Astrocyte (in vitro differentiated cells and primary cell): ENCODE measurements at regions not wholly inside any gene's neighbourhood (a gene's known extent, or its start where the extent isn't known, plus 50 kb on each side); places are given as distances from the start of the nearest gene placed in this dataset.

Experiments used
- DNase-seq: peaks from one replicate; pipeline ENCODE4 v3.0.0-alpha.2; 2010; ENCODE audit warnings: low read depth
- FAIRE-seq: peaks from 2 replicates; lab custom pipeline; 2011; peaks lifted over from hg19 to GRCh38; lab: Jason Lieb, UNC
- H2AFZ ChIP-seq: 2 replicates; pipeline ENCODE4 v1.6.0; 2012; ENCODE audit warnings: low read depth, low read length, inconsistent platforms
- H3K27ac ChIP-seq: 2 replicates; pipeline ENCODE4 v1.5.1; 2011; ENCODE audit warnings: low read depth, low read length, inconsistent platforms
- H3K27me3 ChIP-seq: 2 replicates; pipeline ENCODE4 v1.6.0; 2011; ENCODE audit warnings: low read length, inconsistent platforms; ENCODE audit not compliant: insufficient read depth
- H3K36me3 ChIP-seq: 2 replicates; pipeline ENCODE4 v1.5.1; 2011; ENCODE audit warnings: low read length, inconsistent platforms; ENCODE audit not compliant: insufficient read depth
- H3K4me1 ChIP-seq: 2 replicates; pipeline ENCODE4 v1.5.1; 2011; ENCODE audit warnings: low read length, inconsistent platforms; ENCODE audit not compliant: insufficient read depth
- H3K4me2 ChIP-seq: 2 replicates; pipeline ENCODE4 v1.6.0; 2012; ENCODE audit warnings: low read length, inconsistent platforms
- H3K4me3 ChIP-seq: 2 replicates; pipeline ENCODE4 v1.5.1; 2011; ENCODE audit warnings: low read depth, mild to moderate bottlenecking, low read length, inconsistent platforms; ENCODE audit not compliant: insufficient read depth
- H3K79me2 ChIP-seq: 2 replicates; pipeline ENCODE4 v1.6.0; 2012; ENCODE audit warnings: mild to moderate bottlenecking, low read length, inconsistent platforms; ENCODE audit not compliant: insufficient read depth
- H3K9ac ChIP-seq: 2 replicates; pipeline ENCODE4 v1.6.0; 2012; ENCODE audit warnings: mild to moderate bottlenecking, low read length, inconsistent platforms
- H3K9me3 ChIP-seq: 2 replicates; pipeline ENCODE4 v1.5.1; 2012; ENCODE audit warnings: low read depth, mild to moderate bottlenecking, low read length, inconsistent platforms; ENCODE audit not compliant: insufficient read depth
- H4K20me1 ChIP-seq: 2 replicates; pipeline ENCODE4 v1.6.0; 2012; ENCODE audit warnings: low read length, inconsistent platforms; ENCODE audit not compliant: insufficient read depth
- H3K27ac Mint-ChIP-seq: one replicate; pipeline ENCODE4 v1.8.0; 2021; ENCODE audit warnings: mild to moderate bottlenecking, mixed read lengths; ENCODE audit not compliant: unreplicated experiment
- H3K27me3 Mint-ChIP-seq: one replicate; pipeline ENCODE4 v1.8.0; 2021; ENCODE audit warnings: low read depth, mixed read lengths; ENCODE audit not compliant: unreplicated experiment
- H3K36me3 Mint-ChIP-seq: one replicate; pipeline ENCODE4 v1.8.0; 2021; ENCODE audit warnings: low read depth, mixed read lengths; ENCODE audit not compliant: unreplicated experiment
- H3K4me1 Mint-ChIP-seq: one replicate; pipeline ENCODE4 v1.8.0; 2021; ENCODE audit warnings: low read depth, mixed read lengths; ENCODE audit not compliant: unreplicated experiment
- H3K4me3 Mint-ChIP-seq: one replicate; pipeline ENCODE4 v1.8.0; 2021; ENCODE audit warnings: mild to moderate bottlenecking, moderate library complexity, mixed read lengths; ENCODE audit not compliant: unreplicated experiment
- H3K9me3 Mint-ChIP-seq: one replicate; pipeline ENCODE4 v1.8.0; 2021; ENCODE audit warnings: mild to moderate bottlenecking, mixed read lengths; ENCODE audit not compliant: unreplicated experiment
- EZH2 ChIP-seq: IDR thresholded peaks from 2 replicates; pipeline ENCODE4 v1.6.1; 2012; ENCODE audit warnings: mild to moderate bottlenecking, low read length, inconsistent platforms; ENCODE audit not compliant: insufficient read depth
- TF ChIP-seq, protein P1 (sequence below): IDR thresholded peaks from 2 replicates; pipeline ENCODE4 v1.5.1; 2011; ENCODE audit warnings: low read depth, mild to moderate bottlenecking, inconsistent platforms, low read length, moderate library complexity; ENCODE audit not compliant: insufficient read depth

DNA sequence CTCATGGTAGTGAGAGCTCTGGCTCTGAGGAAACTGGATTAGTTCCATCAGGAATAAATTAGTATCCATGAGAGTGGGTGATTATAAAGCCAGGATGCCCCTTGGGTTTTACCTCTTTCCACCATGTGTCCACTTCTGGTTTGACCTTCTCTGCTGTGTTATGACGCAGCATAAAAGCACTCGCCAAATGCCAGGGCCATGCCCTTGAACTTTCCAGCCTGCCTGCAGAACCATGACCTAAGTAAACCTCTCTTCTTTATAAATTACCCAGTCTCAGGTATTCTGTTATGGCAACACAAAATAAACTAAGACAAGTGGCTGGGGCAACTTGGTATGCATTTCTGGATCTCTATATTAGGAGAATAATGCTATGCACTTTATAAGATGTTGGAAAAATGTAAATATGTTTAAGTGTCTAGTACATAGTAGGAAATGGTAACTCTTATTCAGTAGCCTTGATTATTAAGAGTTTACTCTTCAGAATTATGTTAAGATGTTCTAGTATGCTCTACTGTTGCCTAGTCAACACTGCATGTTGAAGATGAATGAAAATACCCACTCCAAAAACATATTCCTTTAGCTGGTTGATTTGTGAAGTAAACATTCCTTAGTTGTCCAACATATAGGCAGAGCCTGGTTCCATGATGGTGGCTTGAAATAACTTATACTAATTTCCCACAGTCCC is 455.6 kb upstream of the TMPO start:
- FAIRE-seq (no peak), DNase-seq (no peak)
- Histone ChIP-seq H3K27ac (no peak overlapping the region), H2AFZ (no peak overlapping the region), H3K4me2 (no peak overlapping the region), H3K9ac (no peak overlapping the region), H3K4me1 (no peaks in the 10 kb centered on the region), H3K9me3 (no peaks in the 10 kb centered on the region), H3K27me3 (no peaks in the 10 kb centered on the region), H3K4me3 (no peak overlapping the region), H3K79me2 (no peaks in the 10 kb centered on the region), H3K36me3 (no peaks in the 10 kb centered on the region), H4K20me1 (no peaks in the 10 kb centered on the region)
- Mint-ChIP-seq H3K36me3 (no peaks in the 10 kb centered on the region), H3K4me1 (peaks cover 10% of the 10 kb centered on the region), H3K4me3 (no peak overlapping the region), H3K27ac (no peak overlapping the region), H3K27me3 (peaks cover 4% of the 10 kb centered on the region), H3K9me3 (no peaks in the 10 kb centered on the region)
- no peak for TF ChIP-seq EZH2
- TF ChIP-seq, protein P1, sequence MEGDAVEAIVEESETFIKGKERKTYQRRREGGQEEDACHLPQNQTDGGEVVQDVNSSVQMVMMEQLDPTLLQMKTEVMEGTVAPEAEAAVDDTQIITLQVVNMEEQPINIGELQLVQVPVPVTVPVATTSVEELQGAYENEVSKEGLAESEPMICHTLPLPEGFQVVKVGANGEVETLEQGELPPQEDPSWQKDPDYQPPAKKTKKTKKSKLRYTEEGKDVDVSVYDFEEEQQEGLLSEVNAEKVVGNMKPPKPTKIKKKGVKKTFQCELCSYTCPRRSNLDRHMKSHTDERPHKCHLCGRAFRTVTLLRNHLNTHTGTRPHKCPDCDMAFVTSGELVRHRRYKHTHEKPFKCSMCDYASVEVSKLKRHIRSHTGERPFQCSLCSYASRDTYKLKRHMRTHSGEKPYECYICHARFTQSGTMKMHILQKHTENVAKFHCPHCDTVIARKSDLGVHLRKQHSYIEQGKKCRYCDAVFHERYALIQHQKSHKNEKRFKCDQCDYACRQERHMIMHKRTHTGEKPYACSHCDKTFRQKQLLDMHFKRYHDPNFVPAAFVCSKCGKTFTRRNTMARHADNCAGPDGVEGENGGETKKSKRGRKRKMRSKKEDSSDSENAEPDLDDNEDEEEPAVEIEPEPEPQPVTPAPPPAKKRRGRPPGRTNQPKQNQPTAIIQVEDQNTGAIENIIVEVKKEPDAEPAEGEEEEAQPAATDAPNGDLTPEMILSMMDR, result no peak

- Mint-ChIP-seq H3K27me3 (peaks cover 6% of the 10 kb centered on the region), H3K27ac (no peak overlapping the region), H3K4me3 (no peak overlapping the region), H3K9me3 (no peaks in the 10 kb centered on the region), H3K36me3 (no peaks in the 10 kb centered on the region), H3K4me1 (peaks cover 10% of the 10 kb centered on the region)
- Histone ChIP-seq H2AFZ (no peak overlapping the region), H4K20me1 (no peaks in the 10 kb centered on the region), H3K9me3 (no peaks in the 10 kb centered on the region), H3K9ac (no peak overlapping the region), H3K36me3 (no peaks in the 10 kb centered on the region), H3K4me3 (no peak overlapping the region), H3K79me2 (no peaks in the 10 kb centered on the region), H3K4me1 (no peaks in the 10 kb centered on the region), H3K27me3 (no peaks in the 10 kb centered on the region), H3K27ac (no peak overlapping the region), H3K4me2 (no peak overlapping the region)
- TF ChIP-seq, protein P1, result no peak
- TF ChIP-seq EZH2, result no peak
- no peak for DNase-seq
- FAIRE-seq, result no peak
Observed at GRCh38 chr12:98060411-98060810, 455.0 kb upstream of the TMPO start.
